Activated CD4-positive, alpha-beta T cell treated with anti-CD3 and anti-CD28 coated beads for 36 hours (primary cell): ENCODE measurements at regions not wholly inside any gene's neighbourhood (a gene's known extent, or its start where the extent isn't known, plus 50 kb on each side); places are given as distances from the start of the nearest gene placed in this dataset.

Source experiments
- ATAC-seq: fragments of 200-7000 bp; cut with Tn5 transposase; one replicate; pipeline ENCODE4 v1.10.0; 2021; ENCODE audit warnings: mild to moderate bottlenecking, moderate library complexity
- CTCF ChIA-PET: fragments of 350-600 bp; sonication (Branson Sonifier 250); formaldehyde crosslinking; loops from one replicate; lab custom pipeline; 2021; ENCODE audit warnings: antibody characterized with exemption; lab: Charles Lee
- POLR2A ChIA-PET: fragments of 350-600 bp; sonication (Branson Sonifier 250); formaldehyde crosslinking; loops from one replicate; lab custom pipeline; 2021; ENCODE audit warnings: antibody characterized with exemption, inconsistent platforms; lab: Charles Lee
- DNase-seq: peaks from one replicate; pipeline ENCODE4 v3.0.0-alpha.2; 2020
- H3K27ac Mint-ChIP-seq: one replicate; pipeline ENCODE4 v1.8.0; 2021; ENCODE audit warnings: mixed read lengths
- H3K27me3 Mint-ChIP-seq: one replicate; pipeline ENCODE4 v1.8.0; 2021; ENCODE audit warnings: mixed read lengths
- H3K36me3 Mint-ChIP-seq: one replicate; pipeline ENCODE4 v1.8.0; 2021; ENCODE audit warnings: low read depth, mixed read lengths
- H3K4me1 Mint-ChIP-seq: one replicate; pipeline ENCODE4 v1.8.0; 2021; ENCODE audit warnings: mixed read lengths
- H3K4me3 Mint-ChIP-seq: one replicate; pipeline ENCODE4 v1.8.0; 2021; ENCODE audit warnings: mild to moderate bottlenecking, moderate library complexity, mixed read lengths
- H3K9me3 Mint-ChIP-seq: one replicate; pipeline ENCODE4 v1.8.0; 2021; ENCODE audit warnings: low read depth, mixed read lengths
- intact Hi-C, 2 experiments: fragments of 100-400 bp; cut with DNase I in 1 of 2; cut with micrococcal nuclease in 1 of 2; formaldehyde crosslinking; loops; one replicate each; pipeline versions ENCODE4 v1.14.2 to v1.15.1; 2022 to 2024; cut with DNase I, micrococcal nuclease

GRCh38 chr10:6305401-6306321 is 102.9 kb downstream of the PFKFB3 start:
- Mint-ChIP-seq H3K27ac (no peak overlapping the region), H3K27me3 (no peaks in the 10 kb centered on the region), H3K4me3 (no peak overlapping the region), H3K9me3 (peaks cover 5% of the 10 kb centered on the region), H3K4me1 (peaks cover 13% of the 10 kb centered on the region), H3K36me3 (peaks cover 10% of the 10 kb centered on the region)
- DNase-seq (no peak), ATAC-seq (no peak)
- intact Hi-C loops = no loop called here
- CTCF ChIA-PET = interaction anchor here (0.7 kb wide), 1 partner anchor 15 kb away, joined by 5 read pairs; no protein-coding TSS in a partner anchor
- POLR2A ChIA-PET = no interaction called here

GRCh38 chr10:6306917-6307316 is 104.2 kb downstream of the PFKFB3 start:
- CTCF ChIA-PET = no interaction called here
- H3K4me1 Mint-ChIP-seq = peaks cover 13% of the 10 kb centered on the region
- no peak overlapping the region for H3K27ac Mint-ChIP-seq
- DNase-seq (no peak), ATAC-seq (no peak)
- intact Hi-C loops = no loop called here
- H3K9me3 Mint-ChIP-seq = peaks cover 4% of the 10 kb centered on the region
- peaks cover 7% of the 10 kb centered on the region for H3K36me3 Mint-ChIP-seq
- no peaks in the 10 kb centered on the region for H3K27me3 Mint-ChIP-seq
- POLR2A ChIA-PET = no interaction called here
- H3K4me3 Mint-ChIP-seq = no peak overlapping the region

- Mint-ChIP-seq H3K27ac (no peak overlapping the region), H3K4me1 (peaks cover 10% of the 10 kb centered on the region), H3K4me3 (no peak overlapping the region), H3K36me3 (peaks cover 7% of the 10 kb centered on the region), H3K9me3 (peaks cover 4% of the 10 kb centered on the region), H3K27me3 (no peaks in the 10 kb centered on the region)
- ChIA-PET POLR2A (no interaction called here), CTCF (interaction anchor here (0.7 to 3.0 kb wide), 3 partner anchors 10 to 96 kb away, joined by 3 to 9 read pairs (median 3); no protein-coding TSS in a partner anchor)
- intact Hi-C loops = no loop called here
- no peak for DNase-seq
- ATAC-seq = no peak
Observed at GRCh38 chr10:6309816-6310215, 107.1 kb downstream of the PFKFB3 start.

- ATAC-seq (peak; percentile 83), DNase-seq (peak; percentile 49)
- Mint-ChIP-seq H3K9me3 (peaks cover 4% of the 10 kb centered on the region), H3K4me1 (peaks cover 10% of the 10 kb centered on the region), H3K4me3 (no peak overlapping the region), H3K27ac (no peak overlapping the region), H3K36me3 (peaks cover 7% of the 10 kb centered on the region), H3K27me3 (no peaks in the 10 kb centered on the region)
- ChIA-PET CTCF (interaction anchor here (1.0 to 3.0 kb wide), 2 partner anchors 18 to 37 kb away, joined by 4 to 9 read pairs; no protein-coding TSS in a partner anchor), POLR2A (no interaction called here)
- intact Hi-C loops = no loop called here
Observed at GRCh38 chr10:6310977-6311376, 108.2 kb downstream of the PFKFB3 start.

GRCh38 chr10:6311700-6312330 is 109.1 kb downstream of the PFKFB3 start:
- no peak overlapping the region for H3K4me3 Mint-ChIP-seq
- no peaks in the 10 kb centered on the region for H3K27me3 Mint-ChIP-seq
- CTCF ChIA-PET = interaction anchor here (0.9 to 3.0 kb wide), 7 partner anchors 24 to 109 kb away, joined by 3 to 9 read pairs (median 4); no protein-coding TSS in a partner anchor
- intact Hi-C loops = no loop called here
- peaks cover 4% of the 10 kb centered on the region for H3K9me3 Mint-ChIP-seq
- POLR2A ChIA-PET = interaction anchor here (0.7 kb wide), 1 partner anchor 109 kb away, joined by 4 read pairs; the partner anchor contains the start of gene PFKFB3
- peaks cover 10% of the 10 kb centered on the region for H3K4me1 Mint-ChIP-seq
- H3K27ac Mint-ChIP-seq = no peak overlapping the region
- no peak for DNase-seq
- peaks cover 7% of the 10 kb centered on the region for H3K36me3 Mint-ChIP-seq
- no peak for ATAC-seq

- no peak overlapping the region for H3K4me3 Mint-ChIP-seq
- POLR2A ChIA-PET = no interaction called here
- no peak overlapping the region for H3K27ac Mint-ChIP-seq
- peaks cover 10% of the 10 kb centered on the region for H3K4me1 Mint-ChIP-seq
- CTCF ChIA-PET = interaction anchor here (0.8 to 3.0 kb wide), 6 partner anchors 23 to 89 kb away, joined by 3 to 9 read pairs (median 4); no protein-coding TSS in a partner anchor
- ATAC-seq (no peak), DNase-seq (no peak)
- no peaks in the 10 kb centered on the region for H3K27me3 Mint-ChIP-seq
- no peaks in the 10 kb centered on the region for H3K9me3 Mint-ChIP-seq
- intact Hi-C loops = no loop called here
- no peaks in the 10 kb centered on the region for H3K36me3 Mint-ChIP-seq
Observed at GRCh38 chr10:6312636-6313035, 109.9 kb downstream of the PFKFB3 start.

GRCh38 chr10:6313111-6313895 is 110.6 kb downstream of the PFKFB3 start:
- no peaks in the 10 kb centered on the region for H3K36me3 Mint-ChIP-seq
- no peaks in the 10 kb centered on the region for H3K9me3 Mint-ChIP-seq
- ATAC-seq (no peak), DNase-seq (no peak)
- intact Hi-C loops = no loop called here
- CTCF ChIA-PET = interaction anchor here (0.6 to 2.3 kb wide), 5 partner anchors 22 to 96 kb away, joined by 3 to 8 read pairs (median 4); no protein-coding TSS in a partner anchor
- no peaks in the 10 kb centered on the region for H3K27me3 Mint-ChIP-seq
- no peak overlapping the region for H3K27ac Mint-ChIP-seq
- H3K4me3 Mint-ChIP-seq = no peak overlapping the region
- H3K4me1 Mint-ChIP-seq = peaks cover 10% of the 10 kb centered on the region
- POLR2A ChIA-PET = no interaction called here

- POLR2A ChIA-PET = no interaction called here
- Mint-ChIP-seq H3K4me3 (no peak overlapping the region), H3K36me3 (peaks cover 7% of the 10 kb centered on the region), H3K4me1 (peaks cover 10% of the 10 kb centered on the region), H3K9me3 (no peaks in the 10 kb centered on the region), H3K27ac (no peak overlapping the region), H3K27me3 (no peaks in the 10 kb centered on the region)
- no peak for ATAC-seq
- CTCF ChIA-PET = no interaction called here
- DNase-seq = no peak
- intact Hi-C loops = no loop called here
Observed at GRCh38 chr10:6314620-6315205, 112.0 kb downstream of the PFKFB3 start.

- POLR2A ChIA-PET = no interaction called here
- no peak for DNase-seq
- no peak overlapping the region for H3K27ac Mint-ChIP-seq
- H3K27me3 Mint-ChIP-seq = no peaks in the 10 kb centered on the region
- no peak for ATAC-seq
- CTCF ChIA-PET = no interaction called here
- peaks cover 7% of the 10 kb centered on the region for H3K36me3 Mint-ChIP-seq
- intact Hi-C loops = no loop called here
- no peaks in the 10 kb centered on the region for H3K4me1 Mint-ChIP-seq
- H3K9me3 Mint-ChIP-seq = no peaks in the 10 kb centered on the region
- H3K4me3 Mint-ChIP-seq = no peak overlapping the region
Observed at GRCh38 chr10:6319119-6319518, 116.4 kb downstream of the PFKFB3 start.

- ChIA-PET CTCF (interaction anchor here (0.5 to 2.1 kb wide), 5 partner anchors 9 to 107 kb away, joined by 3 to 9 read pairs (median 4); no protein-coding TSS in a partner anchor), POLR2A (no interaction called here)
- H3K27me3 Mint-ChIP-seq = no peaks in the 10 kb centered on the region
- peaks cover 7% of the 10 kb centered on the region for H3K36me3 Mint-ChIP-seq
- DNase-seq = no peak
- intact Hi-C loops = no loop called here
- no peak overlapping the region for H3K4me3 Mint-ChIP-seq
- H3K27ac Mint-ChIP-seq = no peak overlapping the region
- ATAC-seq = peak; percentile 57
- no peaks in the 10 kb centered on the region for H3K4me1 Mint-ChIP-seq
- no peaks in the 10 kb centered on the region for H3K9me3 Mint-ChIP-seq
Observed at GRCh38 chr10:6320320-6321010, 117.7 kb downstream of the PFKFB3 start.
